ENCODE measurements at regions not wholly inside any gene's neighbourhood (a gene's known extent, or its start where the extent isn't known, plus 50 kb on each side); places are given as distances from the start of the nearest gene placed in this dataset.

DNA sequence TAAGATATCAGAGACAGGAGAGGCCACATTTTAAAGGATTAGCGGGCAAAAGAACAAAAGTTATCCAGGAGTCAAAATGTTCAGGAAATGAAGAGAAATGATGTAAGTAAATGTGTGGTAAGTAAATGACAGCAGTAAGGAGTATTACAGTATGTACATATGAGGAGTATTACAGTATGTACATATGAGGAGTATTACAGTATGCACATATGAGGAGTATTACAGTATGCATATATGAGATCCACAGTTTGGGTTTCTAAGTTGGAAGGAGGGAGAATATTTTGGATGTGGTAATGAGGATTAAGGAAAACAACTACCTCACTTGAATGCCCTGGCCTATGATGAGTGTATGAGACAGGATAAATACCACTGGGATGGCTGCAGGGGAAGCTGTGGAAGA, 192.4 kb upstream of the DGKB start:
- POLR2A ChIA-PET: no interaction called here
- CTCF ChIA-PET: no interaction called here
- no peak overlapping the region for H3K4me3 ChIP-seq (ENCODE audit: low read depth, low read length)
- DNase-seq (ENCODE audit: low read depth, low spot score): no peak
- TF ChIP-seq, protein P1, sequence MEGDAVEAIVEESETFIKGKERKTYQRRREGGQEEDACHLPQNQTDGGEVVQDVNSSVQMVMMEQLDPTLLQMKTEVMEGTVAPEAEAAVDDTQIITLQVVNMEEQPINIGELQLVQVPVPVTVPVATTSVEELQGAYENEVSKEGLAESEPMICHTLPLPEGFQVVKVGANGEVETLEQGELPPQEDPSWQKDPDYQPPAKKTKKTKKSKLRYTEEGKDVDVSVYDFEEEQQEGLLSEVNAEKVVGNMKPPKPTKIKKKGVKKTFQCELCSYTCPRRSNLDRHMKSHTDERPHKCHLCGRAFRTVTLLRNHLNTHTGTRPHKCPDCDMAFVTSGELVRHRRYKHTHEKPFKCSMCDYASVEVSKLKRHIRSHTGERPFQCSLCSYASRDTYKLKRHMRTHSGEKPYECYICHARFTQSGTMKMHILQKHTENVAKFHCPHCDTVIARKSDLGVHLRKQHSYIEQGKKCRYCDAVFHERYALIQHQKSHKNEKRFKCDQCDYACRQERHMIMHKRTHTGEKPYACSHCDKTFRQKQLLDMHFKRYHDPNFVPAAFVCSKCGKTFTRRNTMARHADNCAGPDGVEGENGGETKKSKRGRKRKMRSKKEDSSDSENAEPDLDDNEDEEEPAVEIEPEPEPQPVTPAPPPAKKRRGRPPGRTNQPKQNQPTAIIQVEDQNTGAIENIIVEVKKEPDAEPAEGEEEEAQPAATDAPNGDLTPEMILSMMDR (IDR thresholded peaks at IDR 0.05; ENCODE audit: insufficient read depth, low read length, missing control alignments): no peak

DNA sequence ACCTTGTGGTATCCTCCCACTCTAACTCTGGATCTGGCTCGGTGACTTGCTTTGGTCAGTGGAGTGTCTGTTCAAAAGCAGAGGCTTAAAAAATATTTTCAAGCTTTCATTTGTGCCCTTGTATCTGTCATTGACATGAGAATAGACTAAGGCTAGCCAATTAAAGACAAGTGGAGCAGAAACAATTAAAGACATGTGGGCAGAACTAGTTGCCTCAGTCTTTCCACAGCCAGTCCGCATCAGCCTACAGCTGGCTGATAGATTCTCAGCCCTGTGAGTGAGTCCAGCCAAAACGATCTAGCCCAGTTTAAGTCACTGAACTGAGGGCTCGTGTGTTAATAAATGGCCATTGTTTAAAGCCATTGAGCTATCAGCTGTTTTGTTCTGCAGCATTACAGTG, 185.2 kb upstream of the DGKB start:
- H3K4me3 ChIP-seq (ENCODE audit: low read depth, low read length): no peak overlapping the region
- ChIA-PET CTCF (no interaction called here), POLR2A (no interaction called here)
- TF ChIP-seq, protein P1 (IDR thresholded peaks at IDR 0.05; ENCODE audit: insufficient read depth, low read length, missing control alignments): no peak
- DNase-seq (ENCODE audit: low read depth, low spot score): no peak

DNA sequence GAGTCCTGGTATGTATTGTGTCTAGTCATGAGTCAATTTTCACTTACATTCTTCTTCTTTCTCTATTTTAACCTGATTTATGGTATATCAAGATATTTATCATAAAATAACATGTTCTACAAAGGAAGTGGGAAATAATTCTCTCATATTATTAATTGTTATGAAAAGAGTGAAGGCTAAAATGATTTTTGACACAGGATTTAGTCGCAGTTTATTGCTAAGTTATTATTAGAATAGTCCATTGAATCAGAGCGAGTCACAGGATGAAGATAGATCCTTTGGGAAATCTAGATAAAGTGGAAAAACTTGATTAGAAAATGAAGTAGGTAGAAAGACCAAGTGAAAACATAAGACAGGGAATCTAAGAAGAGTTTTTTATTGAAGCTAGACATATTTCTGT, 184.3 kb upstream of the DGKB start:
- ChIA-PET POLR2A (no interaction called here), CTCF (no interaction called here)
- no peak for DNase-seq (ENCODE audit: low read depth, low spot score)
- no peak overlapping the region for H3K4me3 ChIP-seq (ENCODE audit: low read depth, low read length)
- TF ChIP-seq, protein P1 (IDR thresholded peaks at IDR 0.05; ENCODE audit: insufficient read depth, low read length, missing control alignments): no peak

DNA sequence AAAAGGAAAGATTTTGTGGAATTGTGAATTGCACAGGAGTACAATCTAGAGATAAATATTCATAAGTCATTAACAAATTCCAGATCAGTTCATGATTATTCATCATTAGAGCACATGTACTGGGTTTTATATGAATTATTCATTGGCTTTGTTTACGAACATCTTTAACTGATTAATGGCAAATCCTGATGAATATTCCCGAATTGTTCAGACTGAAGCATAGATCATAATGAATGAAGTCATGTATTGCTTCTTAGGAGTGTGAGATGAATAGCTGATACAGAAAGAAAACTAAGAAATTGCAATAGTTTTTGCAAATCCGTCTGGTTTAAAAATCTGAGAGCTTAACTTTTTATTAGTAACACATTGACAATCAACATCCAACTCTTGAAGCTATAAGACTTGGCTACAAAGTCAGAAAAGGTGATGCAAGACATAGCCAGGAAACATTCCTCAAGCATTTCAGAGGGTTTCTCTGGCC, 183.6 kb upstream of the DGKB start:
- ChIA-PET CTCF (no interaction called here), POLR2A (no interaction called here)
- TF ChIP-seq, protein P1 (IDR thresholded peaks at IDR 0.05; ENCODE audit: insufficient read depth, low read length, missing control alignments): no peak
- DNase-seq (ENCODE audit: low read depth, low spot score): peak; percentile 4
- H3K4me3 ChIP-seq (ENCODE audit: low read depth, low read length): no peak overlapping the region

DNA sequence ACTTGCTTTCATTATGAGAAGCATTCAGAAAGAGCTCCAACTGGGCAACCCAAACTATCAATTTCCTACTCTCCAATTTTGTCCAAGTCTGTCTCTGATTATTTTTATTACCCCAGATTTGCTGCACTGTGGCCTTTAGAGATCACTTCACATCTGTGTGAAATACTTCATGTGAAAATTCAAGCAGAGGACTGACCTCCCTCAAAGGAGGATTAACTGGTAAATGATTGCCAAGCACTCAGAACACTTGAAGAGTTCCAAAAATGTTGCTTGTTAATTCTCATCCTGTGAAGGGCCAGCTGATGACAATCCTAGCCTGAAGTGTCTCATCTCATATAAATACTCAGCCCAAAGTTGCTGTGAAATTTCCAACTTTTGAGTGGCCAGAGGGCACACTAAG, 182.8 kb upstream of the DGKB start:
- TF ChIP-seq, protein P1 (IDR thresholded peaks at IDR 0.05; ENCODE audit: insufficient read depth, low read length, missing control alignments): no peak
- H3K4me3 ChIP-seq (ENCODE audit: low read depth, low read length): no peak overlapping the region
- CTCF ChIA-PET: no interaction called here
- POLR2A ChIA-PET: no interaction called here
- DNase-seq (ENCODE audit: low read depth, low spot score): no peak

DNA sequence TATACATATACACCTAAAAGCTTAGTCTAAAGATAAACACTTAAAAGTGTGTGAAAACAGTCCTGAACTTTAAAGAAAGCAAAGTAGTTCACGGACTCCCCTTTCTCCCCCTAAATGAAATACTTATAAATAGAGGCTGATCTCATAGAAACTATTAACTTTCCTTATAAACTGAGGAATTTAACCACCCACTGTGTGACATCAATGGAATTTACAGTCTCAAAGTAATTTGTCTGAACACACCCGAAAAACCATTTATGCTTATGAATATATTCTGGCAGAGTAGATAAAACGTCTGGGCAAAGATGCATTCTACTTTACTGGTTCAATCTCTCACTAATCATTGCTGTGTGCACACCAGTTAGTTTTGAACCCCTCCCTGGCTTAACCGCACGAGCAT, 181.8 kb upstream of the DGKB start:
- CTCF ChIA-PET: no interaction called here
- no peak overlapping the region for H3K4me3 ChIP-seq (ENCODE audit: low read depth, low read length)
- DNase-seq (ENCODE audit: low read depth, low spot score): no peak
- POLR2A ChIA-PET: no interaction called here
- TF ChIP-seq, protein P1 (IDR thresholded peaks at IDR 0.05; ENCODE audit: insufficient read depth, low read length, missing control alignments): no peak
